ENCODE measurements at regions not wholly inside any gene's neighbourhood (a gene's known extent, or its start where the extent isn't known, plus 50 kb on each side); places are given as distances from the start of the nearest gene placed in this dataset.

DNA sequence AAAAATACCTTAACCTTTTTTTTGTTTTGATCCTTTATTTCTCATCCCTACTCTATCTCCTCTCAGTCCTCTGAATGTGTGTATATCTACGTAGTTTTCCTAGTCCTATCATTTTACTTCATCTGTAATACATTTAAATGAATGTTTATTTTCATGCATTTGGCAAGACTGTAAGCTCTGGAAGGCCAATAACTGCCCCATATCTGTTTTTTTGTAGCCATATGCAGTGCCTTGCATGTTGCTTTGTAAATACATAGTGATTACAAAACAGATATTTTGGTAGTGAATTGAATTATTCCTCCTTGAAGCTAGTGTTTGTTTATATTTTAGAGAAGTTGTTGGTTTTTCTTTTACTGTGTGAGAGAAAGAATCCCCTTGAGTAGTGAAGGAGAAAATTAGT lies 450.2 kb downstream of the PCDH18 start:
- no peak for TF ChIP-seq CREB1 (IDR thresholded peaks at IDR 0.05; ENCODE audit: low read depth)
- no peak for TF ChIP-seq EP300 (IDR thresholded peaks at IDR 0.05; ENCODE audit: borderline replicate concordance)
- no peak for TF ChIP-seq EGR1 (IDR thresholded peaks at IDR 0.05)
- no peak for TF ChIP-seq NFIC (IDR thresholded peaks at IDR 0.05)
- TF ChIP-seq TEAD4 (IDR thresholded peaks at IDR 0.05) = no peak

GRCh38 chr4:137076908-137077307 lies 455.4 kb downstream of the PCDH18 start:
- no peak for TF ChIP-seq USF1 (IDR thresholded peaks at IDR 0.05)
- TF ChIP-seq EGR1 (IDR thresholded peaks at IDR 0.05) = no peak
- TF ChIP-seq ZBTB7A (IDR thresholded peaks at IDR 0.05; ENCODE audit: low read depth) = no peak
- TF ChIP-seq YY1 (IDR thresholded peaks at IDR 0.05; ENCODE audit: low read depth) = no peak
- TF ChIP-seq CEBPB (IDR thresholded peaks at IDR 0.05) = no peak

GRCh38 chr4:137075586-137075985 lies 456.7 kb downstream of the PCDH18 start:
- no peak for TF ChIP-seq EP300 (IDR thresholded peaks at IDR 0.05; ENCODE audit: borderline replicate concordance)

- TF ChIP-seq TEAD4 (IDR thresholded peaks at IDR 0.05) (no peak), EP300 (IDR thresholded peaks at IDR 0.05; ENCODE audit: borderline replicate concordance) (no peak), ZBTB7A (IDR thresholded peaks at IDR 0.05; ENCODE audit: low read depth) (no peak), CEBPB (IDR thresholded peaks at IDR 0.05) (no peak), TCF12 (IDR thresholded peaks at IDR 0.05; ENCODE audit: low read depth) (no peak)
- TF ChIP-seq, protein P1, sequence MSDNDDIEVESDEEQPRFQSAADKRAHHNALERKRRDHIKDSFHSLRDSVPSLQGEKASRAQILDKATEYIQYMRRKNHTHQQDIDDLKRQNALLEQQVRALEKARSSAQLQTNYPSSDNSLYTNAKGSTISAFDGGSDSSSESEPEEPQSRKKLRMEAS (IDR thresholded peaks at IDR 0.05) = no peak
- TF ChIP-seq, protein P2, sequence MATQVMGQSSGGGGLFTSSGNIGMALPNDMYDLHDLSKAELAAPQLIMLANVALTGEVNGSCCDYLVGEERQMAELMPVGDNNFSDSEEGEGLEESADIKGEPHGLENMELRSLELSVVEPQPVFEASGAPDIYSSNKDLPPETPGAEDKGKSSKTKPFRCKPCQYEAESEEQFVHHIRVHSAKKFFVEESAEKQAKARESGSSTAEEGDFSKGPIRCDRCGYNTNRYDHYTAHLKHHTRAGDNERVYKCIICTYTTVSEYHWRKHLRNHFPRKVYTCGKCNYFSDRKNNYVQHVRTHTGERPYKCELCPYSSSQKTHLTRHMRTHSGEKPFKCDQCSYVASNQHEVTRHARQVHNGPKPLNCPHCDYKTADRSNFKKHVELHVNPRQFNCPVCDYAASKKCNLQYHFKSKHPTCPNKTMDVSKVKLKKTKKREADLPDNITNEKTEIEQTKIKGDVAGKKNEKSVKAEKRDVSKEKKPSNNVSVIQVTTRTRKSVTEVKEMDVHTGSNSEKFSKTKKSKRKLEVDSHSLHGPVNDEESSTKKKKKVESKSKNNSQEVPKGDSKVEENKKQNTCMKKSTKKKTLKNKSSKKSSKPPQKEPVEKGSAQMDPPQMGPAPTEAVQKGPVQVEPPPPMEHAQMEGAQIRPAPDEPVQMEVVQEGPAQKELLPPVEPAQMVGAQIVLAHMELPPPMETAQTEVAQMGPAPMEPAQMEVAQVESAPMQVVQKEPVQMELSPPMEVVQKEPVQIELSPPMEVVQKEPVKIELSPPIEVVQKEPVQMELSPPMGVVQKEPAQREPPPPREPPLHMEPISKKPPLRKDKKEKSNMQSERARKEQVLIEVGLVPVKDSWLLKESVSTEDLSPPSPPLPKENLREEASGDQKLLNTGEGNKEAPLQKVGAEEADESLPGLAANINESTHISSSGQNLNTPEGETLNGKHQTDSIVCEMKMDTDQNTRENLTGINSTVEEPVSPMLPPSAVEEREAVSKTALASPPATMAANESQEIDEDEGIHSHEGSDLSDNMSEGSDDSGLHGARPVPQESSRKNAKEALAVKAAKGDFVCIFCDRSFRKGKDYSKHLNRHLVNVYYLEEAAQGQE (IDR thresholded peaks at IDR 0.05; ENCODE audit: low read depth) = no peak
Measured at GRCh38 chr4:137070614-137071013, 461.7 kb downstream of the PCDH18 start.

DNA sequence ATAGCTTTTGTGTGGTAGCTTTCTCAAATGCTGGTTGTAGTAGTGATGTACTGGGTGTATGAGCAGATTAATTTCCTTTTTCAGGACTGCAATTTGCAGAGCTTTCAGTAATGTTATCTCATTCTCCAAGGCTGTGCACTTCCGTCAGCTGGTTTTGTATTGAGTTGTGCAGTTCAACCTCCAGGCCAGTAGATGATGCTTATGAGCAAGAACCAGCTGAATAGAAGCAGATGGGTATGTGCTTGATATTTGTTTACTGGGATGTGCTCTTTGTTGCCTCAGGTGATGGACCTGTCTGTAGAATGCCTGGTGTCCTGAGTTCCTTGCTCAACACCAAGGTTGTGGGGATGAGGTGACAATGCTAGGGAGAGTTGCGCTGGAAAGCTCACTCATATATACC lies 462.8 kb downstream of the PCDH18 start:
- TF ChIP-seq CEBPB (IDR thresholded peaks at IDR 0.05) (no peak), RAD21 (IDR thresholded peaks at IDR 0.05; ENCODE audit: low read depth) (no peak), TEAD4 (IDR thresholded peaks at IDR 0.05) (no peak), YY1 (IDR thresholded peaks at IDR 0.05; ENCODE audit: low read depth) (no peak), FOXM1 (IDR thresholded peaks at IDR 0.05; ENCODE audit: borderline replicate concordance, low read depth) (no peak), NFIC (IDR thresholded peaks at IDR 0.05) (no peak), EP300 (IDR thresholded peaks at IDR 0.05; ENCODE audit: borderline replicate concordance) (no peak), USF1 (IDR thresholded peaks at IDR 0.05) (no peak), EGR1 (IDR thresholded peaks at IDR 0.05) (no peak), CREB1 (IDR thresholded peaks at IDR 0.05; ENCODE audit: low read depth) (no peak), ZBTB7A (IDR thresholded peaks at IDR 0.05; ENCODE audit: low read depth) (no peak), TAF1 (IDR thresholded peaks at IDR 0.05; ENCODE audit: low read depth) (no peak), TCF12 (IDR thresholded peaks at IDR 0.05; ENCODE audit: low read depth) (no peak)
- TF ChIP-seq, protein P2 (IDR thresholded peaks at IDR 0.05; ENCODE audit: low read depth) = no peak
- TF ChIP-seq, protein P1 (IDR thresholded peaks at IDR 0.05) = no peak

DNA sequence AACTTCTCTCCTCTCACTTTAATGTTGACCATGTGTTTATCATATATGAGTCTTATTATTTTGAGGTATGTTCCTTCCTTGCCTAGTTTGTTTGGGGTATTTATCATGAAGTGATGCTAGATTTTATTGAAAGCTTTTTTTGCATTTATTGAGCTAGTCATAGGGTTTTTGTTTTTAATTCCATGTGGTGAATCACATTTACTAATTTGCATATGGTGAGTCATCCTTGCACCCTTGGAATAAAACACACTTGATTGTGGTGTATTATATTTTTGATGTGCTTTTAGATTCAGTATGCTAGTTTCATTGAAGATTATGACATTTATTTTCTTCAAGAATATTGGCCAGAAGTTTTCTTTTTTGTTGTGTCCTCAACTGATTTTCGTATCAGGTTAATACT lies 464.6 kb downstream of the PCDH18 start:
- TF ChIP-seq CEBPB (IDR thresholded peaks at IDR 0.05) = no peak
- TF ChIP-seq RAD21 (IDR thresholded peaks at IDR 0.05; ENCODE audit: low read depth) = no peak
- no peak for TF ChIP-seq TAF1 (IDR thresholded peaks at IDR 0.05; ENCODE audit: low read depth)
- no peak for TF ChIP-seq USF1 (IDR thresholded peaks at IDR 0.05)
- no peak for TF ChIP-seq TEAD4 (IDR thresholded peaks at IDR 0.05)
- no peak for TF ChIP-seq EGR1 (IDR thresholded peaks at IDR 0.05)

DNA sequence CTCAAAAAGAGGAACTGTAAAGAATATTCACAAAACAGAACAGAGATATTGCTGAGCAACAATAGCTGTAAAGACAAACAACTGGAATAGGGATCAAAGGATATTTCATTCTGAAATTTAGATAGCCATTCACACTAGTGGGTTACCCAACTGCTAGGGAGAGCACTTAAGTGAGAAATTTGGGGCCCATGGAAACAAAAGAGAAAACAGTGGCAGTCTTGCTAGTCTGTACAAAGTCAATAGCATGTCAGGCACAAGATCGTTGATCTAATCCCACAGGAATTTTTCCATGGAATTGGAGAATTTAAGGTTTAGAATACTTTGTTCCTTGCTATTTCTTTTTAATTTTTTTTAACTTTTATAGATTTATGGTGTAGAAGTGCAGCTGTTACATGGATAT lies 467.0 kb downstream of the PCDH18 start:
- TF ChIP-seq, protein P2 (IDR thresholded peaks at IDR 0.05; ENCODE audit: low read depth) = no peak
- TF ChIP-seq CREB1 (IDR thresholded peaks at IDR 0.05; ENCODE audit: low read depth) = no peak
- no peak for TF ChIP-seq RAD21 (IDR thresholded peaks at IDR 0.05; ENCODE audit: low read depth)
- TF ChIP-seq TEAD4 (IDR thresholded peaks at IDR 0.05) = no peak
- TF ChIP-seq, protein P1 (IDR thresholded peaks at IDR 0.05) = no peak
- TF ChIP-seq FOXM1 (IDR thresholded peaks at IDR 0.05; ENCODE audit: borderline replicate concordance, low read depth) = no peak
- TF ChIP-seq CEBPB (IDR thresholded peaks at IDR 0.05) = no peak
- TF ChIP-seq EGR1 (IDR thresholded peaks at IDR 0.05) = no peak
- TF ChIP-seq USF1 (IDR thresholded peaks at IDR 0.05) = no peak
- TF ChIP-seq EP300 (IDR thresholded peaks at IDR 0.05; ENCODE audit: borderline replicate concordance) = no peak
- no peak for TF ChIP-seq YY1 (IDR thresholded peaks at IDR 0.05; ENCODE audit: low read depth)
- no peak for TF ChIP-seq TAF1 (IDR thresholded peaks at IDR 0.05; ENCODE audit: low read depth)
- no peak for TF ChIP-seq TCF12 (IDR thresholded peaks at IDR 0.05; ENCODE audit: low read depth)
- TF ChIP-seq ZBTB7A (IDR thresholded peaks at IDR 0.05; ENCODE audit: low read depth) = no peak
- no peak for TF ChIP-seq NFIC (IDR thresholded peaks at IDR 0.05)

Data from Ishikawa (cell line).